Endothelial cell of hepatic sinusoid (primary cell): ENCODE measurements at regions not wholly inside any gene's neighbourhood (a gene's known extent, or its start where the extent isn't known, plus 50 kb on each side); places are given as distances from the start of the nearest gene placed in this dataset.

Source experiments
- in situ Hi-C: cut with HindIII; loops from 2 replicates; pipeline ENCODE4 v1.10.0; 2017; ENCODE audit warnings: low sequenced_read_pairs

GRCh38 chr1:182295697-182296096, 95.9 kb downstream of the GLUL start:
- in situ Hi-C loops, result no loop called here

GRCh38 chr1:182293119-182293589, 98.4 kb downstream of the GLUL start:
- in situ Hi-C loops, result no loop called here

GRCh38 chr1:182292193-182292741, 99.3 kb downstream of the GLUL start:
- in situ Hi-C loops, result no loop called here

- in situ Hi-C loops, result no loop called here
Measured at GRCh38 chr1:182291584-182292192, 99.9 kb downstream of the GLUL start.

- in situ Hi-C loops, result no loop called here
Measured at GRCh38 chr1:182288749-182289604, 102.6 kb downstream of the GLUL start.

GRCh38 chr1:182286761-182287160, 104.8 kb downstream of the GLUL start:
- in situ Hi-C loops, result no loop called here

GRCh38 chr1:182283746-182284544, 107.6 kb downstream of the GLUL start:
- in situ Hi-C loops, result no loop called here

GRCh38 chr1:182281541-182281940, 110.0 kb downstream of the GLUL start:
- in situ Hi-C loops, result no loop called here

GRCh38 chr1:182280504-182280900, 111.1 kb downstream of the GLUL start:
- in situ Hi-C loops, result no loop called here

- in situ Hi-C loops, result no loop called here
Measured at GRCh38 chr1:182279724-182280503, 111.7 kb downstream of the GLUL start.

GRCh38 chr1:182279302-182279701, 112.3 kb downstream of the GLUL start:
- in situ Hi-C loops, result no loop called here

GRCh38 chr1:182278144-182279054, 113.2 kb downstream of the GLUL start:
- in situ Hi-C loops, result no loop called here

GRCh38 chr1:182275271-182275670, 116.3 kb downstream of the GLUL start:
- in situ Hi-C loops, result no loop called here

- in situ Hi-C loops, result no loop called here
Measured at GRCh38 chr1:182274618-182275017, 117.0 kb downstream of the GLUL start.

- in situ Hi-C loops, result no loop called here
Measured at GRCh38 chr1:182270731-182271130, 120.9 kb downstream of the GLUL start.

- in situ Hi-C loops, result no loop called here
Measured at GRCh38 chr1:182269097-182269496, 122.5 kb downstream of the GLUL start.

GRCh38 chr1:182268669-182269068, 122.9 kb downstream of the GLUL start:
- in situ Hi-C loops, result no loop called here

GRCh38 chr1:182264185-182264584, 127.4 kb downstream of the GLUL start:
- in situ Hi-C loops, result no loop called here

GRCh38 chr1:182263706-182264105, 127.9 kb downstream of the GLUL start:
- in situ Hi-C loops, result no loop called here
